ENCODE measurements at regions not wholly inside any gene's neighbourhood (a gene's known extent, or its start where the extent isn't known, plus 50 kb on each side); places are given as distances from the start of the nearest gene placed in this dataset.

- TF ChIP-seq EP300 (IDR thresholded peaks at IDR 0.05) (no peak), POLR2A (IDR thresholded peaks at IDR 0.05; ENCODE audit: low read depth) (no peak), POLR2AphosphoS5 (IDR thresholded peaks at IDR 0.05) (no peak), CTCF (IDR thresholded peaks at IDR 0.05) (no peak)
These were observed 238.2 kb upstream of the MAD2L1 start for GRCh38 chr4:120304801-120305200.
